GM19351 (cell line): ENCODE measurements at regions not wholly inside any gene's neighbourhood (a gene's known extent, or its start where the extent isn't known, plus 50 kb on each side); places are given as distances from the start of the nearest gene placed in this dataset.
"Not testable (repeated sequence)": the region's sequence is repeated elsewhere in the genome, so short reads cannot be mapped to it uniquely, and the experiment has no call there.

Experiments
- ATAC-seq: cut with Tn5 transposase; IDR thresholded peaks from one replicate; pipeline ENCODE4 v1.9.1; 2021; ENCODE audit warnings: mild to moderate bottlenecking, moderate library complexity; ENCODE audit not compliant: unreplicated experiment

DNA sequence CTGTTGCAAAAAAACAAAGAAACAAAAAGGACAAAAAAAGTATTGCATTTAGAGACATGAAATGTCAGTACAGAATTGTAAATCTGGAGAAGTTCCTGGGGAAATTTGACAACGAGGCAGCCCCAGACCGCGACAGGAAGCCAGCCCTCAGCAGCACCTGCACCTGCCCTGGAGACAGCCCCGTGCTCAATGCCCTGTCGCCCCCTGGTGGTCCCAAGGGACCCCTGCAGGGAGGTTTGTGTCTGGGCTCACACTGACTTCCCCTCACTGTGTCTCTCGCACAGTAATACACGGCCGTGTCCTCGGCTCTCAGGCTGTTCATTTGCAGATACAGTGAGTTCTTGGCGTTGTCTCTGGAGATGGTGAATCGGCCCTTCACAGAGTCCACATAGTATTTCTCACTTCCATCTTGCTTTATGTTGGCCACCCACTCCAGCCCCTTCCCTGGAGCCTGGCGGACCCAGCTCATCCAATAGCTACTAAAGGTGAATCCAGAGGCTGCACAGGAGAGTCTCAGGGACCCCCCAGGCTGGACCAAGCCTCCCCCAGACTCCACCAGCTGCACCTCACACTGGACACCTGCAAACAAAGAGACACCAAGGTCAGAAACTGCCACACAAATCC is 535.6 kb downstream of the TMEM121 start:
- not testable (repeated sequence) for ATAC-seq

DNA sequence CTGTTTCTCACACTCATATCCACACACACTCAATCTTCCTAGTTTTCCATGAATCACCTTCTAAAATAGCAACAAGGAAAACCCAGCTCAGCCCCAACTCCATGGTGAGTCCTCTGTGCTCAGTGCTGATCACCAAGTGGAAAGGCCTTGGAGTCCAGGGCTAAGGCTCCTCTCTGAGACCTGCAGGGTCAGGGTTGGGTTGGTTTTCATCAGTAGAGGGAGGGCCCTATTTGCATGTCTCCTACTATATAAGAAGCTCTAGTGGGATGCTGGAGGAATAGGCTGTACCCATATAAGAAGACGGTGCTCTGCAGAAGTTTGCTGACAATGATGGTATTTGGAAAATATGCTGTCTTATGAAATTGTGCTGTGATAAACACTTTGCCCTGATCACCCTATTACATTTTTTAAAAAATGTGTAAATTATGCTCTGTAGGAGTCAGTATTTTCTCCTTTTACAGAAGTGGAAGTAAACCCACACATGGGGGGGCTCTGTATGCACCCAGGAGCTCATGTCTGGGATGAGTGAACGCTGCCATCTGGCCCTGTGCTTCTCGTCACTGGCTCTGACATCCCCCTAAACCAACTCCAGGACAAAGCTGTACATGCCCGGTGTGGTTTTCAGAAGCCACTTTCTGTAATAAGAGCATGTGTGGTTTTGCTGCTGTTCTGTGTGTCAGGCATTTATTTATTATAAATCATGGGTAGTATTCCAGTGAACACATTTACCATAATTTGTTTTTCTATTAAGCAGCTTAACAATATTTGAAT is 536.3 kb downstream of the TMEM121 start:
- no peak for ATAC-seq

DNA sequence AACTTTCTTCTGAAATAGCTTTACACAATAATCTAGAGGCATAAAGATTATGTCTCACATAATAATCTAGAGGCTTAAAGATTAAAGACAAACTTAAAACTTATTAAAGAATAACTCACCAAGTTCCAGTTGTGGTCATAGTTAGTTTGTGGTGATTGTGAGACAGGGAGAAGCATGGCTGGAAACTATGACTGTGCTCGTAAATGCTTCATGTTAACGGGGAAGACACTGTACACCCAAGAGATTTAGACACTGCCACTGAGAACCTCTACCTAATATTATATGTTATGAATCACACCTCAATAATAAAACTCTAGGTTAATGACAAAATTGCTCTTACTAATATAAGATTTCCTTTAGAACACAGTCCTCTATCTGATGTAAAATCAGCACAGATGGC is 541.6 kb downstream of the TMEM121 start:
- no peak for ATAC-seq

DNA sequence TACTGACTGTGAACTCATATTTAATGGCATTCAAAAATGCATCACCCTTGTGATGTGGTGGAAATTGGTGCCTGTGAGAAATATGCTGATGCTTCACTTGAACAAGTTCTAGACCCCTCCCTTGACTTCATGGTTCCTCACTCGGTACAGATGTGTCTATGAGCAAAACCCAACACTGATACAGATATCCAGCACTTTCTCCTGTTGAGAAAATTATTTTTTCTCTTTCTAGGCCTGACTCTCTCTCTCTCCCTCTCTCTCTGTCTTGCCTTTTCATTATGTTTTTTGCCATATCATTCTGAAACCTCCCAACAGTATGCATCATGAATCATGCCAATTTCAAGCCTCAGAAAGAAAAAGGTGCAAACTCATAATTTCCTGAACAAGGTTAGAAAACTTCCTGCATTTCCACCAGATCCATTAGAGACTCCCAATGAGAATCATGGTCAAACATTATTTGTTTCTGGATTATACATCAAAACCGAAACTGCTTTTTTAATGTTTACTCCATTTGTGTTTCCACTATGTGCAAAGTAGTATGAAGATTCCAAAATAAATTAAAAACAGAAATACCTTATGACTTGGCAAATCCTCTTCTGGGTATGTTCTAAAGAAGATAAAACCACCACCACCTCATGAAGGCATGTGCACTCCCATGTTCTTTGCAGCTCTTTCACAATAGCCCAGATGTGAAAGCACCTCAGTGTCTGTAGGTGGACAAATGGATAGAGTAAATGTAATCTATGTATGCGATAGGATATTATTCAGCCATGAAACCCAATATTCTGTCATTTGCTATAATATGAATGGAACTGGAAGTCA is 543.6 kb downstream of the TMEM121 start:
- no peak for ATAC-seq

DNA sequence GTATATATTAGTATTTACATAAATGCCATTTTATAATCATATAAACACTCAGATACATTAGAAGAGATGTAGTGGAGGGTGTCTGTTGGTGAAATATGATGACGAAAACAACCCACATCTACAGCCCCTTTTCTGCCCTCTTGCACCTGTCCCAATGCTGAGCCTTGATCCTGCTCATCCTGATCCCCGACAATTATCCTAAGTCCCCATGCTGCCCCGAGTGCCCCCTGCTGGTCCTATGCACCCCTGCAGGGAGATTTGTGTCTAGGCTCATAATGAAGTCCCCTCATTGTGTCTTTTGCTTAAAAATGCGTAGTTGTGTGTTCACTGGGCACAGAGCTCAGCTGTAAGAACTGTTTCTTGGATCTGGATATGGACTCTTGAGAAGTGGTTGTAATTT is 554.5 kb downstream of the TMEM121 start:
- ATAC-seq = no peak

- not testable (repeated sequence) for ATAC-seq
Measured at GRCh38 chr14:106081721-106082120, 555.3 kb downstream of the TMEM121 start.

DNA sequence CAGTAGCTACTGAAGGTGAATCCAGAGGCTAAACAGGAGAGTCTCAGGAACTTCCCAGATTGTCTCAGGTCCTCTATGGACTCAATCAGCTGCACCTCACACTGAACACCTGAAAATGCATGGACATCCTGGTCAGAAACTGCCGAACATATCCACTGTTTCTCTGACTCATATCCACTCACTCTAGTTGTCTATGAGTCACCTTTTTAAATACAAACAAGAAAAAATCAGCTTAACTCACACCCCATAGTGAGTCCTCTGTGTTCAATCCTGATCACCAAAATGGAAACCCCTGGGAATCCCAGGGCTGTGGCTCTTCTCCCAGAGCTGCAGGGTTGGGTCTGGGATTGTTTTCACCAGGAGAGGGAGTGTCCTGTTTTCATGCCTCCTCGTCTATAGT is 556.7 kb downstream of the TMEM121 start:
- ATAC-seq = no peak

DNA sequence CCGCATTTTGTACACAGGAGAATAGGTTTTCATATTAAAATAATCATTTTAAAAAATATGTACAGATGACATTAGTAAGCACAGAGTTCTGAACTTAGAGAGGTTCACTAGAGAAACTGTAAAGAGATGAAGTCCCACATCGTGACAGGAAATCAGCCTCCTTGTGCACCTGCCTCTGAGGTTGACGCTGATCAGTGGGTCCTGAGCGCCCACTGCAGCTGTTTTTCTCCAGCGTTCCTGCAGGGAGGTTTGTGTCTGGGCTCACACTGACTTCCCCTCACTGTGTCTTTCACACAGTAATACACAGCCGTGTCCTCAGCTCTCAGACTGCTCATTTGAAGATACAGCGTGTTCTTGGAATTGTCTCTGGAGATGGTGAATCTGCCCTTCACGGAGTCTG is 561.5 kb downstream of the TMEM121 start:
- ATAC-seq = no peak

GRCh38 chr14:106088860-106089259 is 562.5 kb downstream of the TMEM121 start:
- not testable (repeated sequence) for ATAC-seq

DNA sequence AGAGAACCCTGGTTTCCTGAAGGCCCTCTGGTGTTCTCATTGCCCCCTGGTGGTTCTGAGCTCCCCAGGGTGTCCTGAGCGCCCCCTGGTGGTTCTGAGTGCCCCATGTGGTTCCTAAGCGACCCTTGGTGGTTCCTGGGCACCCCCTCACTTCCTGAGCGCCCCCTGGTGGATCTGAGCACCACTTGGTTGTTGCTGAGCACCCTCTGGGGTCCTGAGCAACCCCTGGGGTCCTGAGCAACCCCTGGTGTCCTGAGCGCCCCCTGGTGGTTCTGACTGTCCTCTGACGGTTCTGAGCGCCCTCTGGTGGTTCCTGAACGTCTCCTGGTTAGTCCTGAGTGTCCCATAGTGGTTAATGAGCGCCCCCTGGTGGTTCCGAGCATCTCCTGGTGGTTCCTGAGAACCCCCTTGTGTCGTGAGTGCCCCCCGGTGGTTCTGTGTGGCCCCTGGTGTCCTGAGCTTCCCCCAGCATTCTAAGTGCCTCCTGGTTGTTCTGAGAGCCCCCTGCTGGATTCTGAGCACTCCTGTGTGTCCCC is 568.3 kb downstream of the TMEM121 start:
- ATAC-seq = no peak

GRCh38 chr14:106107703-106108102 is 581.3 kb downstream of the TMEM121 start:
- no peak for ATAC-seq

DNA sequence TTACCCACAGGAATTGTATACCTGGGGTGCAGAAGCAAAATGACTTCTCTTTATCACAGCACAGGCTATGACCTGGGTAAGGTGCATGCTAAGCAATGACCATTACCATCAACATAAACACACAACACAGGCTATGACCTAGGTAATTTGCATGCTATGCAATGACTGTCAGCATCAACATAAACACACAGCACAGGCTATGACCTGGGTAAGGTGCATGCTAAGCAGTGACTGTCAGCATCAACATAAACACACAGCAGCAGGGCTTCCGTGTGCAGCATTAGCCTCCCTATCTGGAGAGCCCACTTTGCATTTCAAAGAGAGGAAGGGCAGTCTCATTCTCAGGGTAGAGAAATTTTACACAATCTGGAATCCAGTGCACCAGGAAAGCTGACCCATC is 583.0 kb downstream of the TMEM121 start:
- ATAC-seq = no peak

DNA sequence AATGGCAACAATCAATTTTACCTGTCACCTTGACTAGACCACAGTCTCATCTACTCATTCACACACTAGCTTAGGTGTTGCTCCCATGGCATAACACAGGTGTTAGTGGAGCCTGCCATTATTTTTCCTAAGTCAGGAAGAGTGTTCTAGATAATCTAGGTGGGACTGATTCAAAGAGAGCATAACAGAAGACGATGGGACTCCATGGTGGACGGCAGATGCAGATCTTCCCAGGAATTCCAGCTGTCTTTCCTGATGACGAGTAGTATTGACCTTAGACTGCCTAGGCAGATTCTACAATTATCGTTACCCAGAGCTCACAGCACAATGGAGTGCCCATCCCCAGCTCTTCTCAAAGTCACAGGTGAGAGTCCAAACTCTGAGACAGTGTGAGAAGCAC is 589.0 kb downstream of the TMEM121 start:
- no peak for ATAC-seq

GRCh38 chr14:106116339-106116930 is 590.1 kb downstream of the TMEM121 start:
- ATAC-seq = not testable (repeated sequence)

DNA sequence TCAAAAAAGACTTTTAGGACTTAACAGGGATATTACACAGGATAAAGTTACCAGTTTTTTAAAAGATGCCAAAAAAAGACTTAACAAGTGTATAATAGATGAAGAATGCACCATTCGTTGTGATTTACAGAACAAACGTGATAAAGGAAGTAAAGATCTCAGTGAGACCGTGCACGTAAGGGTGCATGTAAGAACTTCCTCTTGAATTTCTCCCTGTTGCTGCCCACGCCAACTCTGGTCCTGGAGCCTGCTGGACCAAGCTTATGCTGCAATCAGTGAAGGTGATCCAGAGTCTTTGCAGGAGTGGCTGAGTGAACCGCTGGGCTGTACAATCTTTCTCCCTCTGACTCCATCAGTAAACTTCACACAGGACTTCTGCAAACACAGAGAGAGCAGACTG is 593.7 kb downstream of the TMEM121 start:
- ATAC-seq = no peak

DNA sequence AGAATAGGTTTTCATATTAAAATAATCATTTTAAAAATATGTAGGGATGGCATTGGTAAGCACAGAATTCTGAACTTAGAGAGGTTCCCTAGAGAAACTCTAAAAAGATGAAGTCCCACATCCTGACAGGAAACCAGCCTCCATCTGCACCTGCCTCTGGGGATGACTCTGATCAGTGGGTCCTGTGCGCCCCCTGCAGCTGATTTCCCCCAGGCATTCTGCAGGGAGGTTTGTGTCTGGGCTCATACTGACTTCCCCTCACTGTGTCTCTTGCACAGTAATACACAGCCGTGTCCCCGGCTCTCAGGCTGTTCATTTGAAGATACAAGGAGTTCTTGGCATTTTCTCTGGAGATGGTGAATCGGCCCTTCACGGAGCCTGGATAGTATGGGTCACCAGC is 602.9 kb downstream of the TMEM121 start:
- no peak for ATAC-seq

- not testable (repeated sequence) for ATAC-seq
Measured at GRCh38 chr14:106129904-106130661, 603.7 kb downstream of the TMEM121 start.

- ATAC-seq = not testable (repeated sequence)
Measured at GRCh38 chr14:106133126-106133525, 606.7 kb downstream of the TMEM121 start.

- ATAC-seq = no peak
Measured at GRCh38 chr14:106134886-106135285, 608.5 kb downstream of the TMEM121 start.
